Endodermal cell (in vitro differentiated cells): ENCODE measurements at regions not wholly inside any gene's neighbourhood (a gene's known extent, or its start where the extent isn't known, plus 50 kb on each side); places are given as distances from the start of the nearest gene placed in this dataset.
A peak's percentile ranks its signal among the peaks of the same experiment; 100 is the strongest.

Experiments used
- DNase-seq: peaks from one replicate; pipeline ENCODE4 v3.0.0-alpha.2; 2017
- H3K27ac ChIP-seq: 2 replicates; pipeline ENCODE4 v1.5.1; 2013; ENCODE audit warnings: mild to moderate bottlenecking, low read depth, low read length, moderate library complexity
- H3K27me3 ChIP-seq: 2 replicates; pipeline ENCODE4 v1.6.1; 2013; ENCODE audit warnings: mild to moderate bottlenecking, low read length, moderate library complexity; ENCODE audit not compliant: insufficient read depth, control insufficient read depth, poor library complexity, severe bottlenecking
- H3K36me3 ChIP-seq: 2 replicates; pipeline ENCODE4 v1.7.0; 2013; ENCODE audit warnings: mild to moderate bottlenecking, low read length, moderate library complexity; ENCODE audit not compliant: control insufficient read depth, insufficient read depth
- H3K4me1 ChIP-seq: one replicate; pipeline ENCODE4 v1.7.0; 2013; ENCODE audit warnings: low read length; ENCODE audit not compliant: control insufficient read depth, insufficient read depth
- H3K4me3 ChIP-seq: 2 replicates; pipeline ENCODE4 v1.5.1; 2013; ENCODE audit warnings: mild to moderate bottlenecking, low read length, moderate library complexity
- H3K9ac ChIP-seq: 2 replicates; pipeline ENCODE4 v1.6.1; 2013; ENCODE audit warnings: mild to moderate bottlenecking, low read length, moderate library complexity; ENCODE audit not compliant: poor library complexity, severe bottlenecking; ENCODE audit errors: extremely low read depth
- H3K9me3 ChIP-seq: 2 replicates; pipeline ENCODE4 v1.6.1; 2013; ENCODE audit warnings: mild to moderate bottlenecking, low read length, moderate library complexity; ENCODE audit not compliant: control insufficient read depth
- H3K27ac Mint-ChIP-seq: 2 replicates; pipeline ENCODE4 v1.8.0; 2020; ENCODE audit warnings: mixed read lengths
- H3K27me3 Mint-ChIP-seq: 2 replicates; pipeline ENCODE4 v1.8.0; 2021; ENCODE audit warnings: mild to moderate bottlenecking, mixed read lengths; ENCODE audit not compliant: insufficient read depth
- H3K36me3 Mint-ChIP-seq: 2 replicates; pipeline ENCODE4 v1.8.0; 2020; ENCODE audit warnings: low read depth, mixed read lengths
- H3K4me1 Mint-ChIP-seq: 2 replicates; pipeline ENCODE4 v1.8.0; 2020; ENCODE audit warnings: mixed read lengths
- H3K4me3 Mint-ChIP-seq: 2 replicates; pipeline ENCODE4 v1.8.0; 2020; ENCODE audit warnings: mild to moderate bottlenecking, moderate library complexity, mixed read lengths
- H3K9me3 Mint-ChIP-seq: 2 replicates; pipeline ENCODE4 v1.8.0; 2020; ENCODE audit warnings: mild to moderate bottlenecking, mixed read lengths
- WGBS, 2 experiments: methylation state at CpG; one replicate each; pipeline versions ENCODE4 v1.1.5 to v1.1.7; 2013; ENCODE audit warnings: missing lambda C conversion rate in 2 of 2, mixed read lengths in 1 of 2; ENCODE audit not compliant: insufficient coverage in 1 of 2, insufficient read length in 1 of 2; 5-methylcytosine and 5-hydroxymethylcytosine counted together
- TF ChIP-seq, protein P1 (sequence below): fragments of 200-600 bp; sonication (generic); conservative IDR thresholded peaks from 2 replicates; pipeline ENCODE4 v1.5.0; 2021; ENCODE audit warnings: antibody characterized with exemption, mild to moderate bottlenecking

DNA sequence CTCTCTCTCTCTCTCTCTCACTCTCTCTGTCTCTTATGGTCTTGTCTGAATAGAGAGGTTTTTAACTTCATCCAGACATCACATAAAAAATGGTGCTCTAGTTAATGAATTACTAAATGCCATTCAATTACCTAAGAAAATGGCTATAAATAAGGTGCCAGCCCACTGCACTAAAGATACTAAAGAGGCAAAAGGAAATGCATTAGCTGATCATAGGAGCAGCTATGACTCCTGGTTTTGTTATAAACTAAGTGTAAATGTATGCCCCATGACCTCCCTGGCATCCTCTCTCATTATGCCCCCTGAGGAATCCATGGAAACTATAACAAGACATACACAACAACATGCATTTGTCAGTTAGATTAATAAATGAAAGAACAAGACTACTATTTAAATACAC is 57.5 kb upstream of the PDC start:
- Mint-ChIP-seq H3K9me3 (peaks cover 12% of the 10 kb centered on the region), H3K36me3 (no peaks in the 10 kb centered on the region), H3K27ac (no peak overlapping the region), H3K4me3 (no peak overlapping the region), H3K4me1 (peaks cover 8% of the 10 kb centered on the region), H3K27me3 (peaks cover 3% of the 10 kb centered on the region)
- DNase-seq: no peak
- peaks cover under 1% of the 10 kb centered on the region for H3K9me3 ChIP-seq
- no peak overlapping the region for H3K9ac ChIP-seq
- H3K4me1 ChIP-seq: peaks cover 2% of the 10 kb centered on the region
- no peak overlapping the region for H3K4me3 ChIP-seq
- TF ChIP-seq, protein P1, sequence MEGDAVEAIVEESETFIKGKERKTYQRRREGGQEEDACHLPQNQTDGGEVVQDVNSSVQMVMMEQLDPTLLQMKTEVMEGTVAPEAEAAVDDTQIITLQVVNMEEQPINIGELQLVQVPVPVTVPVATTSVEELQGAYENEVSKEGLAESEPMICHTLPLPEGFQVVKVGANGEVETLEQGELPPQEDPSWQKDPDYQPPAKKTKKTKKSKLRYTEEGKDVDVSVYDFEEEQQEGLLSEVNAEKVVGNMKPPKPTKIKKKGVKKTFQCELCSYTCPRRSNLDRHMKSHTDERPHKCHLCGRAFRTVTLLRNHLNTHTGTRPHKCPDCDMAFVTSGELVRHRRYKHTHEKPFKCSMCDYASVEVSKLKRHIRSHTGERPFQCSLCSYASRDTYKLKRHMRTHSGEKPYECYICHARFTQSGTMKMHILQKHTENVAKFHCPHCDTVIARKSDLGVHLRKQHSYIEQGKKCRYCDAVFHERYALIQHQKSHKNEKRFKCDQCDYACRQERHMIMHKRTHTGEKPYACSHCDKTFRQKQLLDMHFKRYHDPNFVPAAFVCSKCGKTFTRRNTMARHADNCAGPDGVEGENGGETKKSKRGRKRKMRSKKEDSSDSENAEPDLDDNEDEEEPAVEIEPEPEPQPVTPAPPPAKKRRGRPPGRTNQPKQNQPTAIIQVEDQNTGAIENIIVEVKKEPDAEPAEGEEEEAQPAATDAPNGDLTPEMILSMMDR: no peak
- no peak overlapping the region for H3K27ac ChIP-seq
- H3K36me3 ChIP-seq: no peaks in the 10 kb centered on the region
- H3K27me3 ChIP-seq: no peaks in the 10 kb centered on the region

DNA sequence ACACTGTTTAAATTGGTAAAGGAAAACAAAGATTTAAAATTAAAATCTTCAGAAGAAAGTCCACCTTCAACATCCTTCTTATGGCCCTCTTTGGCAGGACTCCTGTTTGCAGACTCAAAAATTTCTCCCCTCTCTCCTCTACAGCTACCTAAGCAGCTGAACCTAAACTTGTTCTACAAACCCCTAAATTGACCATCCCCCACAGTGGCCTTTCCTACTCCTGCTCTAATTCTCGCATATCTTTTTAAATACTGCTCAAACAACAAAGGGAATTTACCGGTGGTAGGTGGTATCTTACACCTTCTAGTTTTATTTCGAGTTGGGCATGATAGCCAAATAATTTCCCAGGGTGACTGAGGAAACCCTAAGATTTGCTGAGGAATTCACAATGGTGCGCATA is 53.5 kb upstream of the PDC start:
- H3K27me3 ChIP-seq: no peaks in the 10 kb centered on the region
- Mint-ChIP-seq H3K27ac (no peak overlapping the region), H3K4me1 (peaks cover 17% of the 10 kb centered on the region), H3K9me3 (peaks cover 5% of the 10 kb centered on the region), H3K36me3 (no peaks in the 10 kb centered on the region), H3K27me3 (peaks cover 1% of the 10 kb centered on the region), H3K4me3 (no peak overlapping the region)
- no peak overlapping the region for H3K27ac ChIP-seq
- 67 to 72% methylated on average over 1 to 4 of the region's 4 CpGs for WGBS, 2 experiments
- H3K4me3 ChIP-seq: peak overlapping the region; percentile 13
- no peak overlapping the region for H3K9ac ChIP-seq
- no peak for DNase-seq
- no peaks in the 10 kb centered on the region for H3K36me3 ChIP-seq
- peaks cover 5% of the 10 kb centered on the region for H3K4me1 ChIP-seq
- H3K9me3 ChIP-seq: no peaks in the 10 kb centered on the region
- TF ChIP-seq, protein P1: no peak

DNA sequence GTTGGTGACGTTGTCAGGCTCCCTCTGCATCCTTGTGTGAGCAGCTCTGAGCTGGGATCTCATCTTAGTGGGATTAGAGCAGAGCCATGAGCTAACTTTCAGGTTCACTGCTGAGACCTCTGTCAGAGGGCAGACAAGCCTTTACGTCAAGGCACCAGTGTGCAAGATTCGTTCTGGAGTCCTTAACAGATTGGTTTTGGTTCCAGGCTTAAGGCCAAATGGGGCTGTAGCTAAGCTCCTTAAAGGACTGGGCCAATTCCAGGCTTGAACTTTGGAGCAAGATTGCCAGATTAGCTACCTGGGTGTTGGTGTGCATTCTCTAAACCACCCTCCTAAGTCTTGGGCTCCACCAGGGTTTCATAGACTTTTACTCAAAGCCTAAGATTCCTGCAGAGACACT is 52.6 kb upstream of the PDC start:
- no peak for DNase-seq
- peak overlapping the region; percentile 66 for H3K27ac Mint-ChIP-seq
- H3K9me3 Mint-ChIP-seq: peaks cover 7% of the 10 kb centered on the region
- peaks cover 17% of the 10 kb centered on the region for H3K4me1 Mint-ChIP-seq
- Histone ChIP-seq H3K36me3 (no peaks in the 10 kb centered on the region), H3K4me3 (peak overlapping the region; percentile 13), H3K9me3 (no peaks in the 10 kb centered on the region), H3K9ac (peak overlapping the region; percentile 14), H3K4me1 (peaks cover 5% of the 10 kb centered on the region), H3K27me3 (no peaks in the 10 kb centered on the region), H3K27ac (no peak overlapping the region)
- H3K4me3 Mint-ChIP-seq: no peak overlapping the region
- no peaks in the 10 kb centered on the region for H3K36me3 Mint-ChIP-seq
- peaks cover 1% of the 10 kb centered on the region for H3K27me3 Mint-ChIP-seq
- 94 to 100% methylated on average over 1 to 3 of the region's 3 CpGs for WGBS, 2 experiments
- TF ChIP-seq, protein P1: no peak
